ENCODE measurements at regions not wholly inside any gene's neighbourhood (a gene's known extent, or its start where the extent isn't known, plus 50 kb on each side); places are given as distances from the start of the nearest gene placed in this dataset.

- no peak for TF ChIP-seq CTCF (IDR thresholded peaks at IDR 0.05; ENCODE audit: insufficient read depth, low read length, poor library complexity, severe bottlenecking)
- Histone ChIP-seq H3K4me3 (ENCODE audit: low read depth, low read length) (no peak overlapping the region), H3K27me3 (ENCODE audit: control insufficient read depth, insufficient read depth, low read length) (peaks cover 15% of the 10 kb centered on the region), H3K36me3 (ENCODE audit: control insufficient read depth, insufficient read depth, low read length) (no peaks in the 10 kb centered on the region)
- DNase-seq (ENCODE audit: low read depth) = no peak
Observed at GRCh38 chr3:13148561-13149329, 75.5 kb upstream of the IQSEC1 start.

- H3K4me3 ChIP-seq (ENCODE audit: low read depth, low read length) = no peak overlapping the region
- no peak for DNase-seq (ENCODE audit: low read depth)
- TF ChIP-seq CTCF (IDR thresholded peaks at IDR 0.05; ENCODE audit: insufficient read depth, low read length, poor library complexity, severe bottlenecking) = no peak
- H3K27me3 ChIP-seq (ENCODE audit: control insufficient read depth, insufficient read depth, low read length) = peaks cover 15% of the 10 kb centered on the region
- H3K36me3 ChIP-seq (ENCODE audit: control insufficient read depth, insufficient read depth, low read length) = no peaks in the 10 kb centered on the region
Observed at GRCh38 chr3:13148126-13148525, 74.9 kb upstream of the IQSEC1 start.

- peaks cover 15% of the 10 kb centered on the region for H3K27me3 ChIP-seq (ENCODE audit: control insufficient read depth, insufficient read depth, low read length)
- no peak overlapping the region for H3K4me3 ChIP-seq (ENCODE audit: low read depth, low read length)
- no peaks in the 10 kb centered on the region for H3K36me3 ChIP-seq (ENCODE audit: control insufficient read depth, insufficient read depth, low read length)
- TF ChIP-seq CTCF (IDR thresholded peaks at IDR 0.05; ENCODE audit: insufficient read depth, low read length, poor library complexity, severe bottlenecking) = no peak
- no peak for DNase-seq (ENCODE audit: low read depth)
Observed at GRCh38 chr3:13147344-13147743, 74.1 kb upstream of the IQSEC1 start.

- Histone ChIP-seq H3K27me3 (ENCODE audit: control insufficient read depth, insufficient read depth, low read length) (peaks cover 15% of the 10 kb centered on the region), H3K4me3 (ENCODE audit: low read depth, low read length) (no peak overlapping the region), H3K36me3 (ENCODE audit: control insufficient read depth, insufficient read depth, low read length) (no peaks in the 10 kb centered on the region)
- TF ChIP-seq CTCF (IDR thresholded peaks at IDR 0.05; ENCODE audit: insufficient read depth, low read length, poor library complexity, severe bottlenecking) = no peak
- DNase-seq (ENCODE audit: low read depth) = no peak
Observed at GRCh38 chr3:13146643-13147143, 73.5 kb upstream of the IQSEC1 start.

GRCh38 chr3:13145826-13146642, 72.8 kb upstream of the IQSEC1 start:
- DNase-seq (ENCODE audit: low read depth) = no peak
- Histone ChIP-seq H3K36me3 (ENCODE audit: control insufficient read depth, insufficient read depth, low read length) (no peaks in the 10 kb centered on the region), H3K4me3 (ENCODE audit: low read depth, low read length) (no peak overlapping the region), H3K27me3 (ENCODE audit: control insufficient read depth, insufficient read depth, low read length) (peaks cover 15% of the 10 kb centered on the region)
- no peak for TF ChIP-seq CTCF (IDR thresholded peaks at IDR 0.05; ENCODE audit: insufficient read depth, low read length, poor library complexity, severe bottlenecking)
